RWPE1 (cell line): ENCODE measurements at regions not wholly inside any gene's neighbourhood (a gene's known extent, or its start where the extent isn't known, plus 50 kb on each side); places are given as distances from the start of the nearest gene placed in this dataset.
"Not testable (repeated sequence)": the region's sequence is repeated elsewhere in the genome, so short reads cannot be mapped to it uniquely, and the experiment has no call there.

Experiments used
- CTCF ChIA-PET: fragments of 350-600 bp; sonication (Branson Sonifier 250); formaldehyde crosslinking; extraction: SDS; loops from one replicate; lab custom pipeline; 2021; lab: Yijun Ruan, JAX
- POLR2A ChIA-PET: fragments of 400-600 bp; formaldehyde crosslinking; extraction: SDS; loops from one replicate; lab custom pipeline; 2020; ENCODE audit warnings: antibody characterized with exemption; ENCODE audit not compliant: low non-redundant PET; lab: Yijun Ruan, JAX
- DNase-seq: peaks from one replicate; pipeline ENCODE4 v3.0.0; 2012; ENCODE audit warnings: low spot score
- H3K27ac ChIP-seq: fragments of 450-650 bp; 2 replicates; pipeline ENCODE4 v1.5.1; 2017
- CTCF ChIP-seq: fragments of 450-650 bp; conservative IDR thresholded peaks from 2 replicates; pipeline ENCODE4 v1.5.1; 2017; ENCODE audit warnings: low read depth, mild to moderate bottlenecking

- ChIA-PET POLR2A (no interaction called here), CTCF (no interaction called here)
- no peak for DNase-seq
These were observed 421.9 kb upstream of the FTMT start for GRCh38 chr5:121429761-121430160.

GRCh38 chr5:121430538-121430937, 421.1 kb upstream of the FTMT start:
- DNase-seq = no peak
- no peak for TF ChIP-seq CTCF
- H3K27ac ChIP-seq = no peak overlapping the region
- ChIA-PET CTCF (no interaction called here), POLR2A (no interaction called here)

More at GRCh38 chr5:121429761-121430160, 421.9 kb upstream of the FTMT start:
- no peak overlapping the region for H3K27ac ChIP-seq
- TF ChIP-seq CTCF = no peak

- CTCF ChIA-PET = no interaction called here
- no peak overlapping the region for H3K27ac ChIP-seq
- DNase-seq = no peak
These were observed 406.2 kb upstream of the FTMT start for GRCh38 chr5:121445511-121445910.

GRCh38 chr5:121462441-121462840, 389.2 kb upstream of the FTMT start:
- ChIA-PET POLR2A (no interaction called here), CTCF (interaction anchor here (0.7 kb wide), 1 partner anchor 599 kb away, joined by 7 read pairs; no protein-coding TSS in a partner anchor)
- H3K27ac ChIP-seq = no peak overlapping the region
- no peak for DNase-seq
- no peak for TF ChIP-seq CTCF

More at GRCh38 chr5:121445511-121445910, 406.2 kb upstream of the FTMT start:
- POLR2A ChIA-PET = no interaction called here
- no peak for TF ChIP-seq CTCF

GRCh38 chr5:121471222-121471621, 380.5 kb upstream of the FTMT start:
- DNase-seq, CTCF ChIA-PET, POLR2A ChIA-PET, H3K27ac ChIP-seq: not testable (repeated sequence)

GRCh38 chr5:121478636-121479035, 373.0 kb upstream of the FTMT start:
- CTCF ChIA-PET = no interaction called here

GRCh38 chr5:121479337-121479736, 372.3 kb upstream of the FTMT start:
- no peak overlapping the region for H3K27ac ChIP-seq
- ChIA-PET CTCF (no interaction called here), POLR2A (no interaction called here)
- no peak for DNase-seq
- no peak for TF ChIP-seq CTCF

More at GRCh38 chr5:121478636-121479035, 373.0 kb upstream of the FTMT start:
- no peak for TF ChIP-seq CTCF
- H3K27ac ChIP-seq = no peak overlapping the region
- DNase-seq = no peak
- POLR2A ChIA-PET = no interaction called here
